GM21381 (cell line): ENCODE measurements at regions not wholly inside any gene's neighbourhood (a gene's known extent, or its start where the extent isn't known, plus 50 kb on each side); places are given as distances from the start of the nearest gene placed in this dataset.
"Not testable (repeated sequence)": the region's sequence is repeated elsewhere in the genome, so short reads cannot be mapped to it uniquely, and the experiment has no call there.

Source experiments
- ATAC-seq: cut with Tn5 transposase; IDR thresholded peaks from one replicate; pipeline ENCODE4 v1.9.1; 2021; ENCODE audit warnings: mild to moderate bottlenecking, moderate library complexity; ENCODE audit not compliant: unreplicated experiment

DNA sequence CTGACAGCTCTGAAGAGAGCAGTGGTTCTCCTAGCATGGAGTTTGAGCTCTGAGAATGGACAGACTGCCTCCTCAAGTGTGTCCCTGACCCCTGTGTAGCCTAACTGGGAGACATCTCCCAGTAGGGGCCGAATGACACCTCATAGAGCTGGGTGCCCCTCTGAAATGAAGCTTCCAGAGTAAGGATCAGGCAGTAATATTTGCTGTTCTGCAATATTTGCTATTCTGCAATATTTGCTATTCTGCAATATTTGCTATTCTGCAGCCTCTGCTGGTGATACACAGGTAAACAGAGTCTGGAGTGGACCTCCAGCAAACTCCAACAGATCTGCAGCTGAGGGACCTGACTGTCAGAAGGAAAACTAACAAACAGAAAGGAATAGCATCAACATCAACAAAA lies 105.5 kb downstream of the BUD13 start:
- not testable (repeated sequence) for ATAC-seq

DNA sequence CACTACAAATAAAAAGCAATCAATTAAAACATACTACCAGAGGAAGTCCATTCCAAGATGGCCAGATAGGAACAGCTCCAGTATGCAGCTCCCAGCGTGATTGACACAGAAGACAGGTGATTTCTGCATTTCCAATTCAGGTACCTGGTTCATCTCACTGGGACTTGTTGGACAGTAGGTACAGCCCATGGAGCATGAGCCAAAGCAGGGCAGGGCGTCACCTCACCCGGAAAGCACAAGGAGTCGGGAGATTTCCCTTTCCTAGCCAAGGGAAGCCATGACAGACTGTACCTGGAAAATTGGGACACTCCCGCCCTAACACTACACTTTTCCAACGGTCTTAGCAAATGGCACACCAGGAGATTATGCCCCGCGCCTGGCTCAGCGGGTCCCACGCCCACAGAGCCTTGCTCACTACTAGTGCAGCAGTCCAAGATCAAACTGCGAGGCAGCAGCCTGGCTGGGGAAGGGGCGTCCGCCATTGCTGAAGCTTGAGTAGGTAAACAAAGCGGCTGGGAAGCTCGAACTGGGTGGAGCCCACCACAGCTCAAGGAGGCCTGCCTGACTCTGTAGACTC lies 106.0 kb downstream of the BUD13 start:
- ATAC-seq: not testable (repeated sequence)

DNA sequence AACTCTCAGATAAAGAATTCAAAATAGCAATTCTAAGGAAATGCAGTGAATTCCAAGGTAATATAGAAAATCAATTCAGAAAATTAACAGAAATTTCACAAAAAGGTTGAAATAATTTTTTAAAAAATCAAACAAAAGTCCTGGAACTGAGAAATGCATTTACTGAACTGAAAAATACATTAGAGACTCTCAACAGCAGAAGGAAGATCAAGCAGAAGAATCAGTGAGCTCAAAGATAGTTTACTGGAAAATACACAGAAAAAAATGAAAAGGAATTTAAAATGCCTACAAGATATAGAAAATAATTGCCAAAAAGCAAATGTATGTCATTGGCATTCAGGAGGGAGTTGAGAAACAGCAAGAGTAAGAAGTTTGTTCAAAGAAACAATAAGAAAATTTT lies 107.3 kb downstream of the BUD13 start:
- no peak for ATAC-seq

DNA sequence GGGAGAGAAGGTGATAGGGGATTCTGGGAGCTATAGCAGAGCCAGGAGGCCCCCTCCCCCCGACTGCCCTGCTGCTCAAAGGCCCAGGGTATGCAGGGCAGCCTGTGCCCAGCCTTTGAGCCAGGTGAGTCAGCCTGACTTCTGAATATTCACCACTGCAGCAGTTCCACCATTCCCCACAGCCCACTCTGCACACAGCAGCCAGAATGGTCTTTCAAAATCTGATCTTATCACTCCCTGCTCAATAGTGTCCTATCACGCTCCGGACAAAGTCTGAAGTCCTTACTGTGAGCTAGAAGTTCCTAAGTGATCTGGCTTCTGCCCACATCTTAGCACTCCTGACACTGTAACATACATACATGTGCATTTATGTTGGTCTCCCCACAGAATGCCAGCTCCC lies 111.7 kb downstream of the BUD13 start:
- no peak for ATAC-seq

DNA sequence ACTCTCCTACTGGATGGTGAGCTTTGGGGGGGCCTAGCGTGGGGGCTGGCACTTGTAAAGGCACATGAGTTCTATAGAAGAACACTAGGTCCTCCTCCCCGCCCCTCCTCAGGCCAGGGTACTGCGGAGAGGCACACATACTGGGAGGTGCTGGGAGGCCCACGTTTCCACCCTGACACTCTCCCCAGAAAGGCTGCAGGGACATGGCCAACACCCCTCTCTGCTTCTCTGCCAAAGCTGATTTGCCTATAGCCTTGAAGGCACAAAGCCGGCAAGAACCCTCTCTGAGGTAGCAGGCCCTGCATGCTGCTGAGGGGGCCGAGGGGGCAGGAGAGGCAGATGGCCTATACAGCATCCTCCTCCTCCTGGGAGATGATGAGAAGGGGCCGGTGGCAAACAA lies 112.8 kb downstream of the BUD13 start:
- no peak for ATAC-seq

DNA sequence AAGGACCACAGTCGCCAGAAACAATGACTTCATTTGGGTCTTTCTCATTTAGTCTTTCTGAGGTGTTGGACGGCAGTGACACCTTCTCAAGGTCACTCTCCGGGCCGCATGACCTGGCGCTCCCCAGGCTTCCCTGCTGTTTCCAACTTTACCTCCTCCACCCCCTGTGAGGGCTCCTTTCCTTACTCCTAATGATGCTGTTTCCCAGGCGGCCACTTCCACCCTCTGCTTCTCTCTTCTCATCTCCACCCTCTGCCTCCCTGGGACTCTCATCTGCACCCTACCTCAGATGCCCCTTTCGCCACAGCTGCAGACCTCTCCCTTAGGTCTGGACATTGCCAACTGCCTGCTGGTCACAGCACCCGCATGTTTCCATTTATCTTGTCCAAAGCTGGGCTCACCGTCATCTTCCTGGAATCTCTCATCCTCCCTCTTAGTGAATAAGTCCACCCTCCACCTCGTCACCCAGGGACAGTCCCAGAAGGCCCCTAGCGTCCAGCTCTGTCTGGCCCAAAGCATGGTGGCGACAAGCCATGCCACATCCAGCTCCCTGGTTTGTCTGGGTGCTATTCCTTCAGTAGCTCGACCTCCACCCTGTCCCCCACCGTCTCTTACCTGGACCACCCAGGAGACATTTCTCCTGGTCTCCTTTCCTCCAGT lies 113.8 kb downstream of the BUD13 start:
- ATAC-seq: no peak

DNA sequence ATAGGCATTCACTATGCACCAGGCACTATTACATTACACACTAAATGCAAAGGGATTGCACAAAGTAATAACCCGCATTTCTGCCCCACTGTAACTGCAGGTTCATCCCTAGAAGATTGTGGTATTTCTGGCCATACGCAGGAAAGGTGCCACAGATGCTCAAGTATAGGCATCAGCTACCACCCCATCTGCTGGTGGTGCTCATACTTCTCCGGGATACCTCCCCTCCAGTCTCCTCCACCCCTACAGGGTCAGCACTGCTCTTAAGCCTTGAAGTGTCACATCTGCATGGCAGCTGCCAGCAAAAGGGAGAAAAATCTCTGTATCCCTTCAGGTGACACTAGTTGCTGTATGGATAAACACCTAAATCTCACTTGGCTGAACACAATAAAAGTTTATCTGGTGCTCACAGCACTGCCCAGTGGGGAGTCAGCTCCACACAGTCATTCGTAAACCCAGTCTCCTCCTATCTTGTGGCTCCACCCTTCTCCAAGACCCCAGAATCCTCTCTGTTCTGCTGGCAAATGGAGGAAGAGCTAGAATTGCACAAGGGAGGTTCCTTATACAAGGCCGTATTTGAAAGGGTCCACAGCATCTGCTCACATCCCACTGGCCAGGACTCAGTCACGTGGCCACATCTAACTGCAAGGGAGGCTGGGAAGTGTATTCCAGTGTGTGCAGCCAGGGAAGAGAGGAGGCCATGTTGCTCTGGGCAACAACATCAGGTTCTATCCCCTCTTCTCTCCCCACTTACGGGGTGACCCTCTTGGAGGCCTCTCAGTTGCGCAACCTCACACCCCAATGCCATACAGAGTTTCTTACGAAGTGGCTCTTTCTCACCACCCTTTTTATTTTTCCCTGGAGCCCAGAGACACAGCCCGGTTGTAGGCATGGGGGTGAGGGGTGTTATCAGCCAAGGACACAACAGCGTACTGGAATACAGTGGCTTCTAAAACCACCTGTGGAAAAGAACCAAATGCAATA lies 114.7 kb downstream of the BUD13 start:
- ATAC-seq: no peak

DNA sequence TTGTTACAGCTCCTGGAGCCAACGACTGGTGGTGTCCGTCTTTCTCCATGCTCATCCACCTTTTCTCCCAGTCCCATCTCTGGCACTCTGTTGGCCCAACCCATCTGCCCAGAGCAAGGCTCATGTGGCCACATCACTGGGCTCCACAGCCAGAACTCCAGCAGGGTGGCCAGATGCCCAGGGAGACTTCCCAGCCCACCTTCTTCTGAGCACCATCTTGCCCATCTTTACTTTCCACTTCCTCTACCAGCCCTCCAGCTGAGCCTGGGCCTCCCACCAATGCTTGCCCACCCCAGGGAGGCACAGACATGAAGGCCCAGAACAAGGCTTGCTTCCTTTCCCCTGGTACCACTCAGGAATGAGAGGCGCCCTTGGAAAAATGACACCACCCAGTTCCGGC lies 116.8 kb downstream of the BUD13 start:
- ATAC-seq: no peak

DNA sequence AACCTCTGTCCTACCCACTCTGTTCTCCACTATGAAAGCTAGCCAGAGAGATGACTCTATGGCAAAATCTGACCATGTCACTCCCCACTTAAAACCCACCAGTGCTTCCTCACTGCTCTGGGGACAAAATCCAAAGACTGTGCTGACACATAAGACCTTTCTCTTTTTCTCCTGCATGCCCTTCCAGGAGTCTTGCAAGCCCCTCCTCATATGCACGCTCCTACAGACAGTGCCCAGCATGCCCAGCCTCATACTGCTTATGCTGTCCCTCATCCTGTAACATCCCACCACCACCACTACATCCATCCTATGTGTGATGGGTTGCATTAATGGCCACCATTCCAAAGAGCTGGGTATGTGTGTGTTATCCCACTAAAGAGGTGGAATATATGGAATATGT lies 118.3 kb downstream of the BUD13 start:
- ATAC-seq: no peak

DNA sequence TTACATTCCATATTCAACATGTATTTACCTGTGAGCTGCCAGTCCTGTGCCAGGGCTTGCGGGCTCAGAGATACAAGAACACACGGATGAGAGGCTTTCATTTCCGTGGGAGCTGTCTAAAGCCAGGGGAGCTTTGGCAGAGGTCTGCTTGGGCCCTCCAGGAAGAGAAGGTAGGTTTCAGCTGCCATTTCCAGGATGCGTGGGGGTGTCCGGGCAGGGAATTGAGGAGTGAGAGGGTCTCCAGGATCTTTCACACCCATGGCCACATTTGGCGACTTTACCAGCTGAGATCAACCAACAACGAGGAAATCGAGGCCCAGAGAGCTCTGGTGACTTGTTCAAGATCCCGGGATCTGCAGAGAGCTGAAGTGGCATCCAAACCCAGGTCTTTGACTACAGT lies 119.6 kb downstream of the BUD13 start:
- no peak for ATAC-seq

DNA sequence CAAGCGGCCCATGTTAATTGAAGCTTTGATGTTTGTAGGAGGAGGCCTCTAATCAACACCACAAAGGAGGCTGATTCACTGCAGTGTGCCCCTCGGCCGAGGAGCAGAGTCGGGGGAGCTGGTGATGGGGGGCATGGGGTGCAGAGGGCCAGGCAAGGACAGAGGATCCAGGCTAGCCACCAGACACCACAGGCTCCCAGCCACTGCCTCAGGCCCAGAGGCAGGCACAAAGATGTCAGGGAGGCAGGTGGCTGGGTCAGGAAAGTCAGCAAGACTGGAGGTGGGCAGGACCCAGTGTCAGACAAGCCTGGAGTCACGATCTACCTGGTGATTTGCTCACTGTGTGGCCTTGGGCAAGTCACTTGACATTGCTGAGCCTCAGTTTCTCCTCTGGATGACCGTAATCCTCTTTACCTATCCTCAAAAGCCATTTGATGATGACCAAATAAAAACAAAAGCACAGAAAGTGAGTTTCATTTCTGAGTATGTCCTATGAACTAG lies 121.0 kb downstream of the BUD13 start:
- ATAC-seq: no peak

DNA sequence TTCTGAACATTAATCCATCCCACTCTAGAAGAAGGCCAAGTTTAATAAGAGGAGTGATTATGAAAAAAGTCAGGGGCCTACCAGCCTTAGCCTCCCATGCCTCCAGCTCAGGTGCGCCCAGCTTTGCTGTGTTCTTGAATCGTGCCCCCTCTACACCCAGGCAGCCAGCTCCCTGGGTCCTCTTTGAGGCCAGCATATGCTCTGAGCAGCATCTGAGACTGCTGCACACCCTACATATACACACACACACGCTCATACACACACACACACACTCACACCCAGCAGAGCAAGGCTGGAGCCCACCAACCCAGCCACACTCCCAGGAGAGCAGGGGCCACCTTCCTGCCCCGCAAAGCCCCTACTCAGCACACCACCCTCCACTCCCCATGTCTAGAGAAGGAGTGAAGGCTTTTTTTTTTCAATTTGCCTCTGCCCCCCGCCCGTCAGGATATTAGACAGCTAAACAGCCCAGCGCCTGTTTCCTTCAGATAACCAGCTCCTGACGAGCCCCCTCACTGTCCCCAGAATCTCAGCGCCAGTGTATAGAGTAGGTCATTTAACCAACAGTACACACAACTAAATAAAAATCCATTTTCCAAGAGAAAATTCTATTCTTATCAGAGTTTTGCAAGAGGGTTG lies 121.6 kb downstream of the BUD13 start:
- no peak for ATAC-seq

DNA sequence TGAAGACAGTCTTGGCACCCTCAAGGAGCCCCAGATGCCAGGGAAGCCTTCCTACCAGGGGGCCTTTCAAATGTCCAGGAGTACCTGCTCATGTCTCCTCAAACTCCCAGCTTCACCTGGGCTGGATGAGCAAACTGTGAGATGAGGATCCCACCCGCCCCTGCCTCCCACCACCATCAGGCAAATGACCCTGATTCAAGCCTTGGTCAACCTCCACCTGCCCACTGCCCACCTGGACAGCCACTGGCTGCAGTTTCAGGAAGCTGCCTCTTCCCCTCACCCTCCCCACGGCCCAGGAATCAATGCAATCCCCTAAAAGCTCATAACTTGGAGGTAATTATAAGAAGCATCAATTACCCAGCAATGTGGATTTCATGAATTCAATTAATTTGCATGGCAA lies 122.7 kb downstream of the BUD13 start:
- no peak for ATAC-seq

DNA sequence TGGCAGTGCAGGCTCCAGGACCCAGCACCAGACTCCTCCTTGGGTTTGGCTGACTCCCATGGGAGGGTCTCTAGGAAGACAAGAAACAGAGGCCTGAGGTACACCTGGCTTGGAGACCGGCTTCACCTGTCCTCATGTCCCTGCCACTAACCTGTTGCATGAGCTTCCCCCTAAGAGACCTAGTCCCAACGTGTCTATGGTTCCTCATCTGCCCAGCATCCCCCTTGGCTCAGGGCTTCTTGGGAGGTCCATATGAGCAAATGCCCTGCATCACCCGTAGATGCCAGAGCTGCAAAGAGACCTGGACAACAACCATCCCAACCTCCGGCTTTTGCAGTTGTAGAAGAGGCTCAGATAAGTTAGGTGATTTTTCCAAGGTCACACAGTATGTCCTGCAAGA lies 123.5 kb downstream of the BUD13 start:
- ATAC-seq: no peak

DNA sequence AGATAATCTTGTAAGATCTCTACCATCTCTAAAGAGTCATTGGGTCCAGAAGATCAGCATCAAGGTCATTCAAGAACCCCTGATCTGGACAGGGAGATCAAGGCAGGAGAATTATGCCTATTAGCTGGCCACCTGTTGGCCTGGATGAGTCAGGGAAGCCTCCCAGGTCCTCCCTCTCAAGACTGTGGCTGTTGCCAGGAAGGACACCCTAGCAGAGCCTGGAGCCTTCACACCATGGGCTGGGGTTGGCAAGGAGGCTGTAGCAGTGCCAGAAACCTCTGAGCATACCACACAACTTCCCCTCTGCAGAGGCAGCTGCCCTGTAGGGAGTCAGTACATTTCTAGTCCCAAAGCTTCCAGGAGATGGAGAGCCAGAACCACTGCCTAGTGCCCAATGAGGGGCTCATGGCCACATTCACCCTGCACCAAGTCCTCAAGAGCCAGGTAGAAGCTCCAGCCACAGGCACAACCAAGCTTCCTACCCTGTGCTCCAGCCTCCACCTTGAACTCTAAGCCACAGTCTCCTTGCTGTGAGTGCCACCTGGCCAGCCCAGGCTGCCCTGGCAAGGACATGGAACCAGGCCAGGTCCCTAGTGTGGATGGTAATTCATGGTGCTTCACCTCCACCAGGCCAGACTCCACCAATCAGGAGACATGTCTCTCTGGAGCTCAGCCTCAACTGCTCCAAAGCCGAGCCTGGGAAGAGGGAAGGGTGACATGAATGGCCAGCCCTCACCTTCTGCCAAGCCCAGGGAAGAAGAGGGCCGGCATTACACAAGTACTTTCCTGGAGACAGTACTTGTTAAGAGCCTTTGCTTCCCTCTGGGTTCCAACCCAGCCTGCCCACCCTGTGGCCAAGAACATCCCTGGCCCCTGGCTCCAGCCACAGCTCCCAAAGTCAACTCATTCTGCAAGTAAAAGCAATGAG lies 124.3 kb downstream of the BUD13 start:
- no peak for ATAC-seq

DNA sequence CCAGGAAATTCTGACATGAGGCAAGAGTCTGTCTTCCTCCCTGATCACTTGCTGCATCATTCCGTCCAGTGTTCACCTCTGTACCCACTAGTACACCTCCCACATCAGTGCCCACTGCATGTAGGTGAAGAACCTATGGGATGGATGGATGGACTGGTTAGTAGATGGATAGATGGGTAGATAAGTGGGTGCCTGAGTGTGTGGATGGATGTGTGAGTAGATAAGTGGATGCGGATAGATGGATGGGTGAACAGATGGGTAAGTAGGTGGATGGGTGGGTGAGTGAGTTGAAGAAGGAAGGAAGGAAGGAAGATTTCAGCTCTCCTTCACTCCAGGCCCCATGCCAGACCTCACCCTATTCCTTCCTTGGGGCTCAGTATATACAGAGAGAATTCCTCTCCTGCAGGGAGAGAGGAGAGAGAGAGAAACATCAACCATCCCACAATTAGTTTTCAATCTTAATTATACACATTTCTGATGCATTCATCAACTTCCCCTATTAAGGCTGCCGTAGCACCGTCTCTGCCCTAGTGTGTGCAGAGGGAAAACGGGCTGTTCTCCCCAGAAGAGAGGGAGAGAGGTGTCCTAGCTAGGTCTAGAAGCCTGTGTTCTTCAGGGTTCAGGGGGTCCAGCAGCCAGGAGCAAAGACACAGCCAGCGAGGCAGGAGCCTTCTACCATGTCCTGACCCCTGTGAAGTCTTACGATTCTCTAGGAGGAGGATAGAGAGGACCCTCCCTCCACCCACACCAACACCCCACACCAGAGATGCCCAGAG lies 125.3 kb downstream of the BUD13 start:
- ATAC-seq: no peak

DNA sequence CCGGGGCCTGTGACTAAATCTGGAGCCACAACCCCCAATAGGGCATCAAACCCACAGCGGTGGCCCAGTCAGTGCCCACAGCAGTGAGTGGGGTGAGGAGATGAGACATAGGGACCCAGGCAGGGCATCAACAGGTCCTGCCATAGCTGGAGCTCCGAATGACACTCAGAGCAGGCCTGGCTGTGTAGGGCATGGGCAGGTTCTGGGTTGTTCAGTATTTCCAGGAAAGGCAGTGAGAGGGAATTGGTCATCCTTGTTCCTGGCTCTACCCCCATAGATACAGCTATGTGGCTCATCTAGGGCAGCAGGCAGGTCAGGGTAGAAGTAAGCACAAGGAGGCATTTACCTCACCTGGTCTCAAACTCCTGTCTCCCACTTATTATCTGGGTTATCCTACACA lies 126.6 kb downstream of the BUD13 start:
- no peak for ATAC-seq

DNA sequence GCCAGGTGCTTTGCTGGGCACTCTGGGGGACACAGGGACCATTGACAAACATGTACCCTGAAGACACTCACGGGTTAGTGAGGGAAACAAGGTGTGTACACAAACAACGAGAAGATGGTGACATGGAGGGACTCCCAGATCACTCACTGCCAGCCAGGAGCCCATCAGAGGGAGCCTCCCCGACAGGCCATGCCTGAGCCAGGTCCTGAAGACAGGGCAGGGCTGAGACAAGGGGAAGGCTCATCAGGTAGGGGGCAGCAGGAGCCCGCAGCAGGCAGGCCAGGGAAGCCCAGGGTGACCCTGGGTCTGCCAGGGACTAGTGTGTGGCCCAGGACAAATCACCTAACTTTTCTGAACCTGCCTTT lies 127.9 kb downstream of the BUD13 start:
- ATAC-seq: no peak

DNA sequence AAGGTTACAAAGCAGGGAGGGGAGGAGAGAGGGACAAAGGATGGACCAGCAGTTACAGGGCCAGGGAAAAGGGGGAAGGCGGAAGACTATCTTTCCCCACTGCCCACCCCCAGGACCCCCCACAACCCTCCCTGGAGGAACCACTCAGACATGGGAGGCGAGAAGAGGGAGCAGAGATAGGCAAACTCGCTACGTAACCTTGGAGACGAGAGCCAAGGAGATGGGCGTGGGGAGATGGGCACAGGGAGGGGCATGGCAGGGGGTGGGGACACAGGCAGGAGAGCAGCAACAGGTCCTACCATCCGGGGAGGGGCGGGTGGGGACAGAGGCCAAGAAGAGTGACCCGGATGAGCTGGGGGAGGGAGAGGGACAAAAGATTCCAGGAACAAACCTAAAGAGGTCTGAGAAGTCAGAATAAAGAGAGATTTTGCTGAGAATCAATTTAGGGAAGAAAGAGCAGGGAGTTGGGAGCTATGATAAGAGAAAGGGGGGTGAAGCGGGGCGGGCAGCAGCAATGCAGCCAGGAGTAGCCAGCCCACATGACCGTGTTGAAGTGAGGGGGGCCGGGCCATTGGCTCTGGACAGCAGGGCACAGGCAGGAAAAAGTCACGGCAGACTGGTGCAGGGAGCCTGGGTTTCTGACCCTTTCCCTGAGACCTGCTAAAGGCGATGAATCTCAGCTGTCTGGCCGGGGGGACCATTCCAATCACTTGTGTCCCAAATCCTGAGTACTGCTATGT lies 128.4 kb downstream of the BUD13 start:
- ATAC-seq: no peak
